GM19468 (cell line): ENCODE measurements at regions not wholly inside any gene's neighbourhood (a gene's known extent, or its start where the extent isn't known, plus 50 kb on each side); places are given as distances from the start of the nearest gene placed in this dataset.

ENCODE experiments used
- ATAC-seq: cut with Tn5 transposase; IDR thresholded peaks from one replicate; pipeline ENCODE4 v1.9.1; 2021; ENCODE audit warnings: mild to moderate bottlenecking, moderate library complexity, moderate number of reproducible peaks; ENCODE audit not compliant: unreplicated experiment; ENCODE audit errors: extremely low read depth

GRCh38 chr21:28230559-28230958, 762.1 kb downstream of the LTN1 start:
- ATAC-seq = no peak

GRCh38 chr21:28229814-28230213, 762.9 kb downstream of the LTN1 start:
- ATAC-seq = no peak

DNA sequence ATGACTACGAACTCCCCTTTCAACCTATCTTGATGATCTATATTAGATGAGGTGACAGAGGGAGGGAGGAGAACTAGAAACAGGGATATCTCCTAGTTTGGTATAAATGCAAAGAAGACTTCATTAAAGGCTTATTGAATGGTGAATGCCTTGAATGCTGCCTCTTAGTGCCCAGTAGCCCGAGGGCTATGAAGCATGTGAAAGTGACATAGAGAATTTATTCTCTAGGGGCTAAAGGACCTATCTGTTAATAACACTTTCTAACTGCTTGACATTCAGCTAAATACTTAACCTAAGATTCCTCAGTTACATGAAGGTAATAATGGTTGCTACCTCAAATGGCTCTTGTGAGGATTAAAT, 764.1 kb downstream of the LTN1 start:
- ATAC-seq = no peak

- no peak for ATAC-seq
These were observed 764.6 kb downstream of the LTN1 start for GRCh38 chr21:28227881-28228635.

DNA sequence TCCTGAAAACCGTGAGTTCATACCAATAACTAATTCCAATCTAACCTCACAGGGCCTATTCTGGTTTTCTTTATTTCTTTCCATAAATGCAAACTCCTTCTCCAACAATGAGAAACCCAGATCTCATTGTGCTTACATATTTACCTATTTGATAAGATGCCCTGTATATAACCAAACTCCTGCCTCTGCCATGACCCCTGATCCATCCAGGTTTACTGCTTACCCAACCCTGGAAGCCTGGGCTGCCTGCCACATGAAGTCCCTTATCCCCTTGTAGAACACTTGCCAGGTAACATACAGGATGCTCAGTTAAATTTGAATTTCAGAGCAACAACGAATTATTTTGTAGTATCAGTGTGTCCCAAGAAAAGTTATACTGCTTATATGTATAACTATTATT, 766.1 kb downstream of the LTN1 start:
- ATAC-seq = no peak

- ATAC-seq = no peak
These were observed 768.4 kb downstream of the LTN1 start for GRCh38 chr21:28224191-28224726.

- no peak for ATAC-seq
These were observed 770.7 kb downstream of the LTN1 start for GRCh38 chr21:28221984-28222383.

- ATAC-seq = no peak
These were observed 772.0 kb downstream of the LTN1 start for GRCh38 chr21:28220680-28221079.

- ATAC-seq = no peak
These were observed 775.6 kb downstream of the LTN1 start for GRCh38 chr21:28216976-28217523.

DNA sequence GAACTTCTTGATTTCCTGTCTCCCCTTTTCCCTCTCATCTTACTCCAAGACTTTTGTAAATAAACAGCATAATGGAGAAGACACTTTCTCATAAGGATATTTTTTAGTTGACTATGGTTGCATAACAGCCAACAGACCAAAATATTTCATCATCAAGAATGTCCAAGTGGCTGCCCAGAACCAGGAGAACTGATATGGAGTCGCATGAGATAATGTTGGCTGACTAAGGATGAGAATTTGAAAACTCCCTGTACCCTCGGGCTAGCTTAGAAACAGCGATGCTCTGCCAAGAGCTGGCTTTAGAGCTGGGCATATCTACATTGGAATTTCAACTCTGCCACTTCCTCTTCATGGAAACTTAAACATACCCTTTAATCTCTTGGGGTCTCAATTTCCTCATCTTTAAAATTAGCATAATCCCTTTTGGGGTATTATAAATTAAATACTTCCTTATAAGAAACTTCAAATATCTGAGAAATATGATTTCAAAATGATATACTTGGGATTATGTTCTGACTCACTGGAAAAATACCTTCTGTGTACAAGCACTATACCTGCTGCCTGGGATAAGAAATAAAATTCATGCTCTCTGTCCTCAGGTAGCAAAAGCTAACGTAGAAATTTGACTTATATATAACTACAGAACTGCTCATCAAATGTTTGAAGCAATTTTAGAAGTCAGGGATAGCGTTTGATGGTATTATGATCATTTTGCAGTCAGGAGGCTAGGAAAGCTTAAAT, 777.3 kb downstream of the LTN1 start:
- no peak for ATAC-seq

DNA sequence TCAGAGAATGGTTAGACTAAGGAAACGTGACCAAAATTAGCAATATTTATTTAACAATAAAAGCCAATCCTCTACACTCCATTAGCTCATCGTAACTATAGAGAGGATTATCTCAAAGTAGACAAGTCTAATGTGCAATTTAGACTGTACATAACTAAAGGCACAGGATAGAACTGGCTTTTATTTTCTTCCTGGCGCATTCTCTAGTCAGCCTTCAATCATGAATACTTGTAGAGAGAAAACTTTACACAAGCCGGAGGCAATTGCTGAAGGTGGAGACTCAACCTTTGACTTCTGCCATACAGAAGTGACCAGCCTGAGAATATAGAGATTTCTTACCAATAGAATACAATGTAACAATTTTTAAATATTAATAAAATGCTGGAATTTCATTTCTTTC, 777.9 kb downstream of the LTN1 start:
- no peak for ATAC-seq

DNA sequence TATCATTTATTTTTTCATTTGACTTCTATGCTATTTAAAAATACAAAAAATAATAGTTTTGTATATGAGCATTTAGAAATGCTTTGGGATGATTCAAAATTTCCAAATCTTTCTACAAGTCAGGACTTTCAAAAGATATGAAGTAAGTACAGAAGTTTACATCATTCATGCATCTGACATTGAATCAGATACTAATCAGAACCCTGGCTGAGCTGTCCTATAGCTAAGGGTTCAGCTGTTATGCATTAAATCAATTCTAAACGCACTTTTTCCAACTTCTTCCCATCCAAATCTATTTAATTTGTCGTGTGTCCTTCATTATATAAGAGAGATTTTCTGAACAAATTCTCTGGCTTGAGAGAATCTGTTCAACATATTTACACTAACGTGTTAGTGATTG, 779.4 kb downstream of the LTN1 start:
- ATAC-seq = no peak

- ATAC-seq = no peak
These were observed 780.6 kb downstream of the LTN1 start for GRCh38 chr21:28212061-28212460.

DNA sequence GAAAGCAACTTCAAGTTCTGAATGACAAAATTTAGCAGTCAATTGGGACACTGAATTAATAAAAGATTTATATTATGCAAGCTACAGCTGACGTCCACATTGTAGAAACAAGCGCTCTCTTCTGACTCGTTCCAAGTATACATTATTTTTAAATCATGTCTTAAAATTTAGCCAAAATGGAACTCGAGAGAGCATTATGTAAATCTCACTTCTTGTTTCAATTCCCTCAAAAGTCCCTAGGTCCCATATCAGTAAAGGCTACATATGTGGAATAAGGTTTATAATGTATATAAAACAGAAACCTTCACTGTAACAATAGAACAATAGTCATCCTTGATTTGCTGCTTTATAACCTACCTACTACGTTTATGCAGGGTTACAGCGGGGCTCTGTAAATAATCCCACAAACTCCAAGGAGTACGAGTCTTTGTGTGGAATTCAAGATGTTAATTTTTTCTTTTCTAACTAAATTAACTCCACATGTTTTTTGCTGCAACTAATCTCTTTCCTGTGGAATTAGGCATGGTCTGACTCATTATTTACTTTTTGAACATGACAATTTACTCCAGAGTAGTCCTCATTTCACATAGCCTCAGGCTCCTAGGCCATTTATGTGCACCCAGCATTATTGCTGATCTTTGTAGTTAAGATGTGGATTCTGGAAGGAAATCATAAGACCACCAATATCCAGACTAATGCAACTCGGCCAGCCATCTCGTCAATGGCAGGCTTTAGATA, 785.1 kb downstream of the LTN1 start:
- no peak for ATAC-seq

GRCh38 chr21:28200726-28201125, 792.0 kb downstream of the LTN1 start:
- no peak for ATAC-seq

- ATAC-seq = no peak
These were observed 795.7 kb downstream of the LTN1 start for GRCh38 chr21:28196981-28197380.

GRCh38 chr21:28193189-28193588, 799.5 kb downstream of the LTN1 start:
- ATAC-seq = no peak

GRCh38 chr21:28186604-28187003, 806.1 kb downstream of the LTN1 start:
- no peak for ATAC-seq

DNA sequence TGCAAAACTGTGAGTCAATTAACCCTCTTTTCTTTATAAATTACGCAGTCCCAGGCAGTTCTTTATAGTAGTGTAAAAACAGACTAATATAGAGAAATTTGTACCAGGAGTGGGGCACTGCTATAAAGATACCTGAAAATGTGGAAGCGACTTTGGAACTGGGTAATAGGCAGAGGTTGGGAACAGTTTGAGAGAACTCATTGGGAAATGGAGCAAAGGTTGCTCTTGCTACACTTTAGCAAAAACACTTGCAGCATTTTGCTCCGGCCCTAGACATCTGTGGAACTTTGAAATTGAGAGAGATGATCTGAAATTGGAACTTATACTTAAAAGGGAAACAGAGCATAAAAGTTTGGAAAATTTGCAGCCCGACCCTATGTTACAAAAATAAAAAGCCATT, 810.9 kb downstream of the LTN1 start:
- no peak for ATAC-seq

GRCh38 chr21:28179136-28179535, 813.5 kb downstream of the LTN1 start:
- ATAC-seq = no peak

GRCh38 chr21:28177124-28177523, 815.6 kb downstream of the LTN1 start:
- no peak for ATAC-seq
